ENCODE measurements at regions not wholly inside any gene's neighbourhood (a gene's known extent, or its start where the extent isn't known, plus 50 kb on each side); places are given as distances from the start of the nearest gene placed in this dataset.

GRCh38 chr15:70244978-70245542, 147.3 kb upstream of the TLE3 start:
- no peak for TF ChIP-seq CTCF (IDR thresholded peaks at IDR 0.05)
- no peak for TF ChIP-seq POLR2A (IDR thresholded peaks at IDR 0.05)
- no peak for TF ChIP-seq EP300 (IDR thresholded peaks at IDR 0.05)
